NCI-H2196 (cell line): ENCODE measurements at regions not wholly inside any gene's neighbourhood (a gene's known extent, or its start where the extent isn't known, plus 50 kb on each side); places are given as distances from the start of the nearest gene placed in this dataset.
"Not testable (repeated sequence)": the region's sequence is repeated elsewhere in the genome, so short reads cannot be mapped to it uniquely, and the experiment has no call there.

Source experiments
- DNase-seq: peaks from one replicate; lab custom pipeline; 2025; ENCODE audit not compliant: unreplicated experiment; lab: John Stamatoyannopoulos, UW

GRCh38 chr17:72385475-72385874, 264.7 kb downstream of the SOX9 start:
- no peak for DNase-seq

DNA sequence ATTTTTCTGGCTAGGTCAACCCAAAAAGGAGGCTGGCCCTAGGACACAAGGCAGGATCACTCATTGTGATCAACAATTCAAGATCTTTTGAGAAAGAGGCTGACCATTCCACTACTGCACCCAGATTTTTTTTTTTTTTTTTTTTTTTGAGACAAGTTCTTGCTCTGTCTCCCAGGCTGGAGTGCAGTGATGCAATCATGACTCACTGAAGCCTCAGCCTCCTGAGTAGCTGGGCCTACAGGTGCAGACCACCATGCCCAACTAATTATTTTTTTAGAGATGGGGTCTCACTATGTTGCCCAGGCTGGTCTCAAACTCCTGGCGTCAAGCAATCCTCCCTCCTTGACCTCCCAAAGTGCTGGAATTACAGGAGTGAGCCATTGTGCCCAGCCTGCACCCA, 265.4 kb downstream of the SOX9 start:
- DNase-seq, result not testable (repeated sequence)

GRCh38 chr17:72386619-72387237, 265.9 kb downstream of the SOX9 start:
- DNase-seq, result peak; percentile 25

- no peak for DNase-seq
Measured at GRCh38 chr17:72387487-72387886, 266.7 kb downstream of the SOX9 start.

GRCh38 chr17:72387969-72388368, 267.1 kb downstream of the SOX9 start:
- DNase-seq, result no peak

DNA sequence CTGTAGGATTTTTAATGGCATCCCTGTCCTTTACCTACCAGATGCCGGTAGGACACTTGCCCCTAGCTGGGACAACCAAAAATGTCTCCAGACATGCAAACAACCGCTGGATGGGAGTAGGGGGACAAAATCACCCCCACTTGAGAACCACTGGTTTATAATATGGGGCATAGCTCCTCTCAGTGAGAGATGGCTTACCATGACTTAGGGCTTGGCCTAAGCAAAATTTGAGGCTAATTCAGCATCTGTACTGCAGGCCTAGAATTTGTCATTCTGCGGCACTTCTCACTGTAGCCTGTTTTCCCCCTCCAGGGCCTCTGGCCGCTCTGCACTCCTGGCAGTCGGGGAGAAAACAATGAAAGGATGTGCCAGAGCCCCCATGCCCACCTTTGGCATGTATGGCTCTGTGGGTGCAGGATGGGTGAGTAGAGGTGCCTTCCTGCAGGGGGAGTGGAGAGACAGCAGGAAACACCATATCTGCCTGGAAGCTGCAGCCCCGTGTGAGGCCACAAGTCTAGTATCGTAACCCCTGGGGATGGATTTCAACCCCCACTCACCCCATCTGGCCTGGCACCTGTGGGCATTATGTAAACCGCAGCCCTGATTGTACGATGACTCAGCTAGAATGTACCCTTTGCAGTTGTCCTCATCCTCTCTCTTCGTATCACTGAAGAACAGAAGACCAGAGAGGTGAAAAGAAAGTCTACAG, 268.1 kb downstream of the SOX9 start:
- DNase-seq, result no peak

- DNase-seq, result no peak
Measured at GRCh38 chr17:72390675-72391508, 270.1 kb downstream of the SOX9 start.

DNA sequence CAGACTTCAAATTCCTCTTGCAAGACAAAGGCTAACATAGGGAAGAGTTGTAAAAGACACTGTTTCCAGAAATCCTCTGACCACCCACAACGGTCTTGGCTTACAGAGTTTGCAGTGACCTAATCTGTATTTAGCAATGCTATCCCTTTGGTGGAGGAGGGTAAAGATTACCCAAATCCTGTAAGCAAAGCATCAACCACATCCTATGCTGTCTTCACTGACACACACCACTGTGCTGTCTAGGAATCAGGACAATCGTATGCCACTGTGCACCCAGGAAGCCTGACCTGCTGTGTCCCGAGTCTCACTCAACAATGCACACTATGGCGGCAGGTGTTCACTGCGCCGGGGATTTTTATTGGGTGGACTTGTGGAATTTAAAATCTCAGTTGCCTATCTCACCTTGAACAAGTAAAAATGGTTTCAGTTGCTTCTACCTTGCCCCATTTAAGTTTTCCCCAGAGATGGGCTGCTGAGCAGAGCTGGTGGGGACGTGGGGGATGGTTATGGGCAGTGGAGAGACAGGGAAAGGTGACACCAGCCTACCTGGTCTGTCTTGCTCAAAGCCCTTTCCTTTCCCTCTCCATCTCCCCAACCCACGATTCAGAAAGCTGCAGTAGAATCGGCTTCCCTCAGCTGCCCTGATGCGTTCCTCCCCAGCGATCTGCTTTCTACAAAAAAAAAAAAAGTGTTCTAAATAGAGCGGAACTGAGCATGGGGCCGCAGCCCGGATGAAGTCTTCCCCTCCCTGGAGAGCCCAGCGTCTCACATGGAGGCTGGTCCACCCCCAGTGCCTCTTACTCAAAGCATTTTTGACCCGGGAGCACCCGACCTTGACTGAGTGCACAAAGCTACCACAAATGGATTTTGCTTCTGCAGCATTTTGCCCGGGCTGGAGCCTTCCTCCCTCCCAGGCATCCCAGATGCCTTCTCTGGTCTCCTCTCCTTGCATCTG, 271.5 kb downstream of the SOX9 start:
- no peak for DNase-seq

- DNase-seq, result no peak
Measured at GRCh38 chr17:72393553-72393952, 272.7 kb downstream of the SOX9 start.

DNA sequence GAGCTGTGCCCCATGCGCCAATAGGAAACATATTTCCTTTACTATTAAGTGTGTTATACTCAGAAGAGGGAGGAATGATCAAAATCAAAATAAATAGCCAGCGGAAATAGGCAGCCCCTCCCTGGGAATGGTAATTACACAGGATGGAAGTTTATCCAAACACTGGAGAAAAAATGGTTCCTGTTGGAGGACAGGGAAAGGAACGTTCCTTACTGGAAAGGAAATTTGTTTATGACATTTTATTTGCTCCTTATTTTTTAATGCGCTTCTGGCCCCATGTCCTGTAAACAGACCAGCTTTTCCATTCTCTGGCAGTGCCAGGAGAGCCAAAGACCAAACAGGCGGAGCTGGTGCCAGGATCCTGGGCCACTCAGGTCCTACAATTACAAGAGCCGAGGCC, 273.7 kb downstream of the SOX9 start:
- DNase-seq, result no peak

DNA sequence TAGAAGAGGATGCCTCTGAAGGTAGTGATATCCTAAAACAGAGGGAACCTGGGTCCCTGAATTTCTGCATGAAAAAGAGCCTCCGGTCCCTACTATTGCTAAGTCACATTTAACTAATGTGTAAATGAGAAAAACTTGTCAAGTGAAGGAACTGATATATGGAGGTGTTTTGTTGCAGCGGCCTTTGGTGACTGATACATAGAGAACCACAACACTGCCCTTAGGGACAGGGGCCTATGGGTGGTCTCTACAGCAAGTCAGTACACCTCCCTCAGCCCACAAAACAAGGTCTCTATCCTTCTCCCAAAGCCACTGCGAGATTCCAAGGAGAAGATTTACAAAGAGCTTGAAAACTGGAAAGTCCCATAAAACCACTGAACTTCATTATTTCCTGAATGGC, 275.3 kb downstream of the SOX9 start:
- DNase-seq, result no peak

GRCh38 chr17:72397223-72397667, 276.4 kb downstream of the SOX9 start:
- DNase-seq, result no peak

- DNase-seq, result no peak
Measured at GRCh38 chr17:72397687-72398086, 276.9 kb downstream of the SOX9 start.

- no peak for DNase-seq
Measured at GRCh38 chr17:72399023-72399607, 278.3 kb downstream of the SOX9 start.

- DNase-seq, result no peak
Measured at GRCh38 chr17:72399608-72400487, 279.0 kb downstream of the SOX9 start.

GRCh38 chr17:72400488-72400827, 279.6 kb downstream of the SOX9 start:
- DNase-seq, result no peak

GRCh38 chr17:72400863-72401262, 280.0 kb downstream of the SOX9 start:
- no peak for DNase-seq

DNA sequence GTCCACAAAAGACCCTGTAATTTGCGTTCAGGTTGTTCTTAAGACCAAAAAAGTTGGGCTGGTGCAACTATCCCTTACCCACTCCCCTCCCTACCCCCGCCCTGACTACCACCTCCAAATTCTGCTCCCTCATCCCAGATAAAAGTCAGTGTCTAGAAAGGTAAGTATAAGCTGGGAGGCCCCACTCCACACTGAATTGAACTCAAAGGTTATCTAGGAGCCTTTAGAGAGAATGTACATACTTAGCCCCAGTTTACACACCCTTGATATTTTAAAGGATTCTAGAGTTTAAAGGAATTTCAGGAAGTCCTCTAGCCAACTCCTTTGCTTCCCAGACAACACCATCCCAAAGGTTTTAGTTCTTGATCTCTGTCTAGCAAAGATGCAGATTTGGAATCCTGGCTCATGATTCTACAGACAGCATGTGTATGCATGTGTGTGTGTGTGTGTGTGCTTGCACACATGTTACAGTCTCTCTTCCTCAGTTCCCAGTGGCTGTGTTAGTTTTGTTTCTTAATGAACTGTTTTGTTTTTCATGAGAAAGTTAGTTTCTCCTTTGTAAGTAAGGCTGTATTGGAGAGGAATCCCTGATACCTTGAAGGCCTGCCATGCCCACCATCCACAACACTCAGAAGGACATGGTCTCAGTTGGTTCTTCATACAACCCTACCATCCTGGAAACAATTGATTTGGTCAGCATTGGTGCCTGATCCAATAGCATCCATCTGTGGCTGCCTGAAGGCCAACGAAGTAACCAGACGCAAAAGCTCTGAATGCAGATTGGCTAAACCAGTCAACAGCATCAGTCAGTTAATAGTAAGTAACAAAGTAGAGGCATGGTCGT, 281.3 kb downstream of the SOX9 start:
- DNase-seq, result no peak

DNA sequence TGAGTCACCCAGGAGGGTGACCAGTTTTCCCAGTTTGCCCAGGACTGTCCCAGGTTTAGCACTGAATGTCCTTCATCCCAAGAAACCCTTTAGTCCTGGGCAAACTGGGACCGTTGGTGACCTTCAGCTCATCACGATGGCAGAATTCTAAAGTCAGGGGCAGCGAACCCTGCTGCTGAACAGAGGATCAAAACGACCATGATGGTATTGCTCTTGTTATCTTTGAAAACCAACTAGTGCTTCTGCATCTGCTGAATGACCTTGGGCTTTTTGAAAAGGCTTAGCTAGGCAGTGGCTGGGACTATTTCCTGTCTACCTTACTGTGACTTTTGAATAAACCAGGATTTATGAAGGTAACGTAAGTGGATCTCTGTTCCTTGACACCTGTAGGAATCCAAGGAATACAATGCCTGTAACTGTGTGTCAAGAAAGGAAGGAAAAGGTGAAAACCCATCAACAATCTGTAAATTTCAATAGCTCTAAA, 281.9 kb downstream of the SOX9 start:
- DNase-seq, result no peak
